H1 (cell line): ENCODE measurements at regions not wholly inside any gene's neighbourhood (a gene's known extent, or its start where the extent isn't known, plus 50 kb on each side); places are given as distances from the start of the nearest gene placed in this dataset.

Experiments
- EP300 ChIP-seq, 2 experiments: IDR thresholded peaks; 1 replicate in 1 of 2; 2 replicates in 1 of 2; pipeline ENCODE4 v1.6.1; 2011 to 2012; ENCODE audit warnings: low read depth in 2 of 2, low read length in 2 of 2, mild to moderate bottlenecking in 2 of 2, borderline replicate concordance in 1 of 2, inconsistent platforms in 1 of 2, moderate library complexity in 1 of 2
- JUN ChIP-seq: IDR thresholded peaks from 2 replicates; pipeline ENCODE4 v1.6.1; 2011; ENCODE audit warnings: low read depth, mild to moderate bottlenecking, improper control_type of control experiment, low read length
- RFX5 ChIP-seq: IDR thresholded peaks from 2 replicates; pipeline ENCODE4 v1.6.1; 2011; ENCODE audit warnings: low read depth, low read length, improper control_type of control experiment, borderline replicate concordance
- RNF2 ChIP-seq: fragments of 200-900, 300-1000 bp; sonication (generic); IDR thresholded peaks from 2 replicates; pipeline ENCODE4 v1.7.1; 2016; ENCODE audit warnings: borderline replicate concordance, low read depth, mild to moderate bottlenecking, antibody characterized with exemption, low read length; ENCODE audit not compliant: poor library complexity, severe bottlenecking; ENCODE audit errors: missing control alignments
- TBP ChIP-seq: IDR thresholded peaks from 2 replicates; pipeline ENCODE4 v1.6.1; 2011; ENCODE audit warnings: low read depth, low read length, improper control_type of control experiment
- TCF12 ChIP-seq: IDR thresholded peaks from 2 replicates; pipeline ENCODE4 v1.6.1; 2011; ENCODE audit warnings: low read depth, mild to moderate bottlenecking, low read length
- TF ChIP-seq, protein P1 (sequence below): fragments of 300-600 bp; sonication (generic); IDR thresholded peaks from 2 replicates; pipeline ENCODE4 v1.7.1; 2012; ENCODE audit warnings: low read length, moderate library complexity, mild to moderate bottlenecking, inconsistent platforms; ENCODE audit not compliant: insufficient replicate concordance
- TF ChIP-seq, protein P2 (sequence below): IDR thresholded peaks from 2 replicates; pipeline ENCODE4 v1.6.1; 2012; ENCODE audit warnings: low read length, inconsistent platforms
- TF ChIP-seq, protein P3 (sequence below): IDR thresholded peaks from 2 replicates; pipeline ENCODE4 v1.6.1; 2012; ENCODE audit warnings: inconsistent platforms

DNA sequence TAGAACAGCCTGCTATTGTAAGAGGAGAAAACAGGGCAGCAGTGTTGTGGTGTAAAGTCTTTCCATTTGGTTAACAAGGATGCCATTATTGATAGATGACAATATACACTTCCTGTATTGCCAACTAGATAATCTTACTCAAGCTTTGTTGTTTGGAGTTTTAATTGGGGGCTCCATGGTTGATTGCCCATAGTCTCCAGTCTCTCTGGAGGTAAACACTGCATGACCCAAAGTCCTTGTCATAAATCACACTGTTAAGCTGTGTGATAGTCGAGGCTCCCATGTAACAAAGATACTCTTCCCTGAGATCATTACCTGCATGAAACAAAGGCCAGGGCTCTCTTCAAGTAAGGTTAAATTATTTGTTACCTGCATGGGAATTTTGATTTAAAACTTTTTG is 394.6 kb downstream of the C4orf33 start (continued):
- TF ChIP-seq, protein P1, sequence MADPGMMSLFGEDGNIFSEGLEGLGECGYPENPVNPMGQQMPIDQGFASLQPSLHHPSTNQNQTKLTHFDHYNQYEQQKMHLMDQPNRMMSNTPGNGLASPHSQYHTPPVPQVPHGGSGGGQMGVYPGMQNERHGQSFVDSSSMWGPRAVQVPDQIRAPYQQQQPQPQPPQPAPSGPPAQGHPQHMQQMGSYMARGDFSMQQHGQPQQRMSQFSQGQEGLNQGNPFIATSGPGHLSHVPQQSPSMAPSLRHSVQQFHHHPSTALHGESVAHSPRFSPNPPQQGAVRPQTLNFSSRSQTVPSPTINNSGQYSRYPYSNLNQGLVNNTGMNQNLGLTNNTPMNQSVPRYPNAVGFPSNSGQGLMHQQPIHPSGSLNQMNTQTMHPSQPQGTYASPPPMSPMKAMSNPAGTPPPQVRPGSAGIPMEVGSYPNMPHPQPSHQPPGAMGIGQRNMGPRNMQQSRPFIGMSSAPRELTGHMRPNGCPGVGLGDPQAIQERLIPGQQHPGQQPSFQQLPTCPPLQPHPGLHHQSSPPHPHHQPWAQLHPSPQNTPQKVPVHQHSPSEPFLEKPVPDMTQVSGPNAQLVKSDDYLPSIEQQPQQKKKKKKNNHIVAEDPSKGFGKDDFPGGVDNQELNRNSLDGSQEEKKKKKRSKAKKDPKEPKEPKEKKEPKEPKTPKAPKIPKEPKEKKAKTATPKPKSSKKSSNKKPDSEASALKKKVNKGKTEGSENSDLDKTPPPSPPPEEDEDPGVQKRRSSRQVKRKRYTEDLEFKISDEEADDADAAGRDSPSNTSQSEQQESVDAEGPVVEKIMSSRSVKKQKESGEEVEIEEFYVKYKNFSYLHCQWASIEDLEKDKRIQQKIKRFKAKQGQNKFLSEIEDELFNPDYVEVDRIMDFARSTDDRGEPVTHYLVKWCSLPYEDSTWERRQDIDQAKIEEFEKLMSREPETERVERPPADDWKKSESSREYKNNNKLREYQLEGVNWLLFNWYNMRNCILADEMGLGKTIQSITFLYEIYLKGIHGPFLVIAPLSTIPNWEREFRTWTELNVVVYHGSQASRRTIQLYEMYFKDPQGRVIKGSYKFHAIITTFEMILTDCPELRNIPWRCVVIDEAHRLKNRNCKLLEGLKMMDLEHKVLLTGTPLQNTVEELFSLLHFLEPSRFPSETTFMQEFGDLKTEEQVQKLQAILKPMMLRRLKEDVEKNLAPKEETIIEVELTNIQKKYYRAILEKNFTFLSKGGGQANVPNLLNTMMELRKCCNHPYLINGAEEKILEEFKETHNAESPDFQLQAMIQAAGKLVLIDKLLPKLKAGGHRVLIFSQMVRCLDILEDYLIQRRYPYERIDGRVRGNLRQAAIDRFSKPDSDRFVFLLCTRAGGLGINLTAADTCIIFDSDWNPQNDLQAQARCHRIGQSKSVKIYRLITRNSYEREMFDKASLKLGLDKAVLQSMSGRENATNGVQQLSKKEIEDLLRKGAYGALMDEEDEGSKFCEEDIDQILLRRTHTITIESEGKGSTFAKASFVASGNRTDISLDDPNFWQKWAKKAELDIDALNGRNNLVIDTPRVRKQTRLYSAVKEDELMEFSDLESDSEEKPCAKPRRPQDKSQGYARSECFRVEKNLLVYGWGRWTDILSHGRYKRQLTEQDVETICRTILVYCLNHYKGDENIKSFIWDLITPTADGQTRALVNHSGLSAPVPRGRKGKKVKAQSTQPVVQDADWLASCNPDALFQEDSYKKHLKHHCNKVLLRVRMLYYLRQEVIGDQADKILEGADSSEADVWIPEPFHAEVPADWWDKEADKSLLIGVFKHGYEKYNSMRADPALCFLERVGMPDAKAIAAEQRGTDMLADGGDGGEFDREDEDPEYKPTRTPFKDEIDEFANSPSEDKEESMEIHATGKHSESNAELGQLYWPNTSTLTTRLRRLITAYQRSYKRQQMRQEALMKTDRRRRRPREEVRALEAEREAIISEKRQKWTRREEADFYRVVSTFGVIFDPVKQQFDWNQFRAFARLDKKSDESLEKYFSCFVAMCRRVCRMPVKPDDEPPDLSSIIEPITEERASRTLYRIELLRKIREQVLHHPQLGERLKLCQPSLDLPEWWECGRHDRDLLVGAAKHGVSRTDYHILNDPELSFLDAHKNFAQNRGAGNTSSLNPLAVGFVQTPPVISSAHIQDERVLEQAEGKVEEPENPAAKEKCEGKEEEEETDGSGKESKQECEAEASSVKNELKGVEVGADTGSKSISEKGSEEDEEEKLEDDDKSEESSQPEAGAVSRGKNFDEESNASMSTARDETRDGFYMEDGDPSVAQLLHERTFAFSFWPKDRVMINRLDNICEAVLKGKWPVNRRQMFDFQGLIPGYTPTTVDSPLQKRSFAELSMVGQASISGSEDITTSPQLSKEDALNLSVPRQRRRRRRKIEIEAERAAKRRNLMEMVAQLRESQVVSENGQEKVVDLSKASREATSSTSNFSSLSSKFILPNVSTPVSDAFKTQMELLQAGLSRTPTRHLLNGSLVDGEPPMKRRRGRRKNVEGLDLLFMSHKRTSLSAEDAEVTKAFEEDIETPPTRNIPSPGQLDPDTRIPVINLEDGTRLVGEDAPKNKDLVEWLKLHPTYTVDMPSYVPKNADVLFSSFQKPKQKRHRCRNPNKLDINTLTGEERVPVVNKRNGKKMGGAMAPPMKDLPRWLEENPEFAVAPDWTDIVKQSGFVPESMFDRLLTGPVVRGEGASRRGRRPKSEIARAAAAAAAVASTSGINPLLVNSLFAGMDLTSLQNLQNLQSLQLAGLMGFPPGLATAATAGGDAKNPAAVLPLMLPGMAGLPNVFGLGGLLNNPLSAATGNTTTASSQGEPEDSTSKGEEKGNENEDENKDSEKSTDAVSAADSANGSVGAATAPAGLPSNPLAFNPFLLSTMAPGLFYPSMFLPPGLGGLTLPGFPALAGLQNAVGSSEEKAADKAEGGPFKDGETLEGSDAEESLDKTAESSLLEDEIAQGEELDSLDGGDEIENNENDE, result no peak
- TF ChIP-seq TBP, result no peak
- TF ChIP-seq, protein P2, sequence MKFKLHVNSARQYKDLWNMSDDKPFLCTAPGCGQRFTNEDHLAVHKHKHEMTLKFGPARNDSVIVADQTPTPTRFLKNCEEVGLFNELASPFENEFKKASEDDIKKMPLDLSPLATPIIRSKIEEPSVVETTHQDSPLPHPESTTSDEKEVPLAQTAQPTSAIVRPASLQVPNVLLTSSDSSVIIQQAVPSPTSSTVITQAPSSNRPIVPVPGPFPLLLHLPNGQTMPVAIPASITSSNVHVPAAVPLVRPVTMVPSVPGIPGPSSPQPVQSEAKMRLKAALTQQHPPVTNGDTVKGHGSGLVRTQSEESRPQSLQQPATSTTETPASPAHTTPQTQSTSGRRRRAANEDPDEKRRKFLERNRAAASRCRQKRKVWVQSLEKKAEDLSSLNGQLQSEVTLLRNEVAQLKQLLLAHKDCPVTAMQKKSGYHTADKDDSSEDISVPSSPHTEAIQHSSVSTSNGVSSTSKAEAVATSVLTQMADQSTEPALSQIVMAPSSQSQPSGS, result no peak
- TF ChIP-seq EP300 (IDR thresholded peaks at IDR 0.05; ENCODE audit: borderline replicate concordance in 1 of 2, low read depth in 2 of 2, low read length in 2 of 2), result no peak
- TF ChIP-seq RFX5, result no peak
- no peak for TF ChIP-seq RNF2
- TF ChIP-seq, protein P3, sequence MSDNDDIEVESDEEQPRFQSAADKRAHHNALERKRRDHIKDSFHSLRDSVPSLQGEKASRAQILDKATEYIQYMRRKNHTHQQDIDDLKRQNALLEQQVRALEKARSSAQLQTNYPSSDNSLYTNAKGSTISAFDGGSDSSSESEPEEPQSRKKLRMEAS, result no peak
- TF ChIP-seq TCF12, result no peak
- TF ChIP-seq JUN, result no peak
